Stimulated activated naive CD8-positive, alpha-beta T cell treated with anti-CD3 and anti-CD28 coated beads, Interleukin-15, Interleukin-2, amounts not matched to agents 100 U/mL and 50 U/mL, for 24 hours (primary cell): ENCODE measurements at regions not wholly inside any gene's neighbourhood (a gene's known extent, or its start where the extent isn't known, plus 50 kb on each side); places are given as distances from the start of the nearest gene placed in this dataset.

ENCODE experiments used
- ATAC-seq: fragments of 150-1000 bp; cut with Tn5 transposase; one replicate; pipeline ENCODE4 v1.10.0; 2021
- DNase-seq: peaks from one replicate; pipeline ENCODE4 v3.0.0; 2021

- no peak for ATAC-seq
- no peak for DNase-seq
Observed at GRCh38 chr19:31715249-31715945, 366.2 kb upstream of the TSHZ3 start.

GRCh38 chr19:31716826-31717225 is 367.6 kb upstream of the TSHZ3 start:
- ATAC-seq: no peak

GRCh38 chr19:31717269-31717923 is 368.2 kb upstream of the TSHZ3 start:
- DNase-seq: no peak
- ATAC-seq: no peak

More at GRCh38 chr19:31716826-31717225, 367.6 kb upstream of the TSHZ3 start:
- no peak for DNase-seq

GRCh38 chr19:31718032-31718431 is 368.8 kb upstream of the TSHZ3 start:
- DNase-seq: no peak
- ATAC-seq: no peak

- ATAC-seq: no peak
- no peak for DNase-seq
Observed at GRCh38 chr19:31718898-31719297, 369.7 kb upstream of the TSHZ3 start.

GRCh38 chr19:31723101-31723500 is 373.9 kb upstream of the TSHZ3 start:
- ATAC-seq: no peak
- no peak for DNase-seq

- DNase-seq (no peak), ATAC-seq (no peak)
Observed at GRCh38 chr19:31725051-31725450, 375.8 kb upstream of the TSHZ3 start.

- DNase-seq (no peak), ATAC-seq (no peak)
Observed at GRCh38 chr19:31727536-31727935, 378.3 kb upstream of the TSHZ3 start.

GRCh38 chr19:31730270-31730669 is 381.0 kb upstream of the TSHZ3 start:
- ATAC-seq (no peak), DNase-seq (no peak)

GRCh38 chr19:31733591-31733990 is 384.4 kb upstream of the TSHZ3 start:
- no peak for ATAC-seq
- no peak for DNase-seq

- no peak for DNase-seq
- ATAC-seq: no peak
Observed at GRCh38 chr19:31742249-31742648, 393.0 kb upstream of the TSHZ3 start.

- DNase-seq (no peak), ATAC-seq (no peak)
Observed at GRCh38 chr19:31745731-31746130, 396.5 kb upstream of the TSHZ3 start.

GRCh38 chr19:31749231-31749630 is 400.0 kb upstream of the TSHZ3 start:
- ATAC-seq (no peak), DNase-seq (no peak)

- ATAC-seq: no peak
- no peak for DNase-seq
Observed at GRCh38 chr19:31759359-31759758, 410.1 kb upstream of the TSHZ3 start.

- ATAC-seq (no peak), DNase-seq (no peak)
Observed at GRCh38 chr19:31761281-31761913, 412.2 kb upstream of the TSHZ3 start.

GRCh38 chr19:31770223-31770622 is 421.0 kb upstream of the TSHZ3 start:
- no peak for ATAC-seq
- no peak for DNase-seq

- DNase-seq (no peak), ATAC-seq (no peak)
Observed at GRCh38 chr19:31772915-31773314, 423.7 kb upstream of the TSHZ3 start.

GRCh38 chr19:31781542-31781941 is 432.3 kb upstream of the TSHZ3 start:
- ATAC-seq: no peak
- no peak for DNase-seq

GRCh38 chr19:31783592-31783991 is 434.4 kb upstream of the TSHZ3 start:
- ATAC-seq: peak; percentile 14
- no peak for DNase-seq

GRCh38 chr19:31784671-31785101 is 435.4 kb upstream of the TSHZ3 start:
- no peak for ATAC-seq
- DNase-seq: no peak

- DNase-seq (no peak), ATAC-seq (no peak)
Observed at GRCh38 chr19:31801611-31802010, 452.4 kb upstream of the TSHZ3 start.

GRCh38 chr19:31803835-31804446 is 454.7 kb upstream of the TSHZ3 start:
- ATAC-seq: no peak
- no peak for DNase-seq

- DNase-seq: no peak
- ATAC-seq: no peak
Observed at GRCh38 chr19:31804668-31805067, 455.4 kb upstream of the TSHZ3 start.
